GM23248 (cell line): ENCODE measurements at regions not wholly inside any gene's neighbourhood (a gene's known extent, or its start where the extent isn't known, plus 50 kb on each side); places are given as distances from the start of the nearest gene placed in this dataset.

Experiments used
- DNase-seq: peaks from one replicate; pipeline ENCODE4 v3.0.0-alpha.2; 2015
- H2AFZ ChIP-seq: fragments of 200-600 bp; sonication (generic); 2 replicates; pipeline ENCODE4 v1.6.1; 2016; ENCODE audit warnings: antibody characterized with exemption
- H3F3A ChIP-seq: fragments of 200-600 bp; sonication (generic); 2 replicates; pipeline ENCODE4 v1.6.1; 2016; ENCODE audit warnings: mild to moderate bottlenecking, antibody characterized with exemption, mixed run types; ENCODE audit not compliant: insufficient read depth
- H3K27ac ChIP-seq: fragments of 200-600 bp; sonication (generic); 2 replicates; pipeline ENCODE4 v1.5.1; 2016; ENCODE audit warnings: mild to moderate bottlenecking
- H3K27me3 ChIP-seq: fragments of 200-600 bp; sonication (generic); replicated peaks from 2 replicates; pipeline ENCODE4 v1.6.1; 2016; ENCODE audit warnings: mild to moderate bottlenecking; ENCODE audit not compliant: insufficient read depth
- H3K36me3 ChIP-seq: fragments of 200-600 bp; sonication (generic); 2 replicates; pipeline ENCODE4 v1.6.1; 2016; ENCODE audit warnings: low read depth, mild to moderate bottlenecking
- H3K4me1 ChIP-seq: fragments of 200-600 bp; sonication (generic); 2 replicates; pipeline ENCODE4 v1.6.1; 2016; ENCODE audit warnings: mild to moderate bottlenecking; ENCODE audit not compliant: insufficient read depth
- H3K4me2 ChIP-seq: fragments of 200-600 bp; sonication (generic); one replicate; pipeline ENCODE4 v1.6.1; 2016; ENCODE audit warnings: mild to moderate bottlenecking; ENCODE audit not compliant: unreplicated experiment
- H3K4me3 ChIP-seq: fragments of 200-600 bp; sonication (generic); 2 replicates; pipeline ENCODE4 v1.5.1; 2016; ENCODE audit warnings: mild to moderate bottlenecking
- H3K79me2 ChIP-seq: fragments of 200-600 bp; sonication (generic); 2 replicates; pipeline ENCODE4 v1.6.1; 2016; ENCODE audit warnings: mild to moderate bottlenecking; ENCODE audit not compliant: insufficient read depth
- H3K9ac ChIP-seq: fragments of 200-600 bp; sonication (generic); 2 replicates; pipeline ENCODE4 v1.6.1; 2016; ENCODE audit warnings: mild to moderate bottlenecking
- H3K9me2 ChIP-seq: fragments of 200-600 bp; sonication (generic); 2 replicates; pipeline ENCODE4 v1.6.1; 2016; ENCODE audit warnings: mixed run types, mild to moderate bottlenecking, moderate library complexity; ENCODE audit not compliant: insufficient read depth
- H3K9me3 ChIP-seq: fragments of 200-600 bp; sonication (generic); one replicate; pipeline ENCODE4 v1.6.1; 2017; ENCODE audit warnings: low read depth
- H4K20me1 ChIP-seq: fragments of 200-600 bp; sonication (generic); 2 replicates; pipeline ENCODE4 v1.6.0; 2016; ENCODE audit not compliant: insufficient read depth
- EZH2 ChIP-seq: fragments of 200-600 bp; sonication (generic); IDR thresholded peaks from 2 replicates; pipeline ENCODE4 v1.6.1; 2018; ENCODE audit warnings: antibody characterized with exemption, mild to moderate bottlenecking; ENCODE audit not compliant: insufficient read depth, poor library complexity, severe bottlenecking
- EZH2phosphoT487 ChIP-seq: fragments of 200-600 bp; sonication (generic); IDR thresholded peaks from 2 replicates; pipeline ENCODE4 v1.6.1; 2018; ENCODE audit warnings: antibody characterized with exemption, moderate library complexity, mild to moderate bottlenecking, low read depth; ENCODE audit not compliant: insufficient read depth
- WGBS, 2 experiments: methylation state at CpG; one replicate each; pipeline ENCODE4 v1.1.6; 2015 to 2017; ENCODE audit warnings: low lambda C conversion rate in 2 of 2, low coverage in 1 of 2; ENCODE audit errors: missing lambda C conversion rate in 2 of 2; 5-methylcytosine and 5-hydroxymethylcytosine counted together
- in situ Hi-C: fragments of 300-500 bp; cut with MboI; formaldehyde crosslinking; loops from 2 replicates; pipeline ENCODE4 v1.15.0; 2020

DNA sequence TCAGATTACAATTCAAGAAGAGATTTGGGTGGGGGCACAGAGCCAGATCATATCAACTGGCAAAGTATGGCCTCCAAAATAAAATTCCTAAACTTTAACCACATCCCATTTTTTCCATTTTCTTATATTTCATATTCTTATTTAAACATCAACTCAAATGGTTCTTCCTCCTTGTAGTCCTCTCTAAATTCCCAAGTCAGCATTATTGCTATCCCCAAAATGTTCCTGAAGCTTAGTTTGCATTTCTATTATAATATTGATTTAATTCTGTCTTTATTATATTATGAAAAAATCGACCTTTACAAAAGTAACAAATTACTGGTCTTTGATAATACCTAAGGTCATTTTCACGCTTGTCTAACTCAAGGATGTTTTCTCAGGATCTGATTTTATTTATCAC, 67.5 kb downstream of the NPY1R start:
- no peak overlapping the region for H3K27ac ChIP-seq
- 5 to 7% methylated on average over 2 of the region's 2 CpGs for WGBS, 2 experiments

DNA sequence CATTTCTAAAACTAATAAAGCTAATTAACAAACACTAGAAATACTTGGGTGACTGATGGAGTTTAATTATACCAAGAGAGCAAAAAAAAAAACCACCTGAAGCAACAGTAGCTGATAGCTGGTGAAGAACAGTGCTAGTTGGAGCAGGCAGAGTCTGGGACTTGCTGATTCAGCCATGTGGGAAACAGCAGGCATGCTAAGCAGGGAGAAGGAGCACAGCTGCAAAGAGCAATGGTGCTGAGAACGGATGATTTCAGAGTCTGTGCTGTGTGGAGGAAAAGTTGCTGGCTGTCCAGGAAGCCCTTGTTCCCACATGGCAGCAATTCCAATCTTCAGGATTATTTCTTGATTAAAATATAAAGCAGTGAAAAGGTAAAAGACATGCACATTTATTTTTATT, 68.8 kb downstream of the NPY1R start:
- H2AFZ ChIP-seq: no peak overlapping the region
- 0 to 9% methylated on average over 1 of the region's 1 CpG for WGBS, 2 experiments
- no peak overlapping the region for H3K27ac ChIP-seq
- TF ChIP-seq EZH2phosphoT487: no peak
- no peak for TF ChIP-seq EZH2
- H3K9me2 ChIP-seq: no peaks in the 10 kb centered on the region
- DNase-seq: no peak
- H3K27me3 ChIP-seq: no peaks in the 10 kb centered on the region
- no peak overlapping the region for H3K4me3 ChIP-seq
- H3K4me1 ChIP-seq: no peaks in the 10 kb centered on the region
- H3K9ac ChIP-seq: no peak overlapping the region
- in situ Hi-C loops: no loop called here
- no peaks in the 10 kb centered on the region for H3K79me2 ChIP-seq
- no peaks in the 10 kb centered on the region for H3K36me3 ChIP-seq
- no peaks in the 10 kb centered on the region for H3K9me3 ChIP-seq
- H3F3A ChIP-seq: no peaks in the 10 kb centered on the region
- H4K20me1 ChIP-seq: no peaks in the 10 kb centered on the region
- no peak overlapping the region for H3K4me2 ChIP-seq

More for the DNA sequence above, 67.5 kb downstream of the NPY1R start:
- in situ Hi-C loops: no loop called here
- H3K9ac ChIP-seq: no peak overlapping the region
- no peaks in the 10 kb centered on the region for H3K27me3 ChIP-seq
- H2AFZ ChIP-seq: no peak overlapping the region
- TF ChIP-seq EZH2 (no peak), EZH2phosphoT487 (no peak)
- H3K36me3 ChIP-seq: no peaks in the 10 kb centered on the region
- no peaks in the 10 kb centered on the region for H3K9me3 ChIP-seq
- H3K4me2 ChIP-seq: no peak overlapping the region
- no peak overlapping the region for H3K4me3 ChIP-seq
- no peaks in the 10 kb centered on the region for H3K9me2 ChIP-seq
- no peaks in the 10 kb centered on the region for H4K20me1 ChIP-seq
- no peaks in the 10 kb centered on the region for H3F3A ChIP-seq
- H3K79me2 ChIP-seq: no peaks in the 10 kb centered on the region
- H3K4me1 ChIP-seq: no peaks in the 10 kb centered on the region
- DNase-seq: no peak

DNA sequence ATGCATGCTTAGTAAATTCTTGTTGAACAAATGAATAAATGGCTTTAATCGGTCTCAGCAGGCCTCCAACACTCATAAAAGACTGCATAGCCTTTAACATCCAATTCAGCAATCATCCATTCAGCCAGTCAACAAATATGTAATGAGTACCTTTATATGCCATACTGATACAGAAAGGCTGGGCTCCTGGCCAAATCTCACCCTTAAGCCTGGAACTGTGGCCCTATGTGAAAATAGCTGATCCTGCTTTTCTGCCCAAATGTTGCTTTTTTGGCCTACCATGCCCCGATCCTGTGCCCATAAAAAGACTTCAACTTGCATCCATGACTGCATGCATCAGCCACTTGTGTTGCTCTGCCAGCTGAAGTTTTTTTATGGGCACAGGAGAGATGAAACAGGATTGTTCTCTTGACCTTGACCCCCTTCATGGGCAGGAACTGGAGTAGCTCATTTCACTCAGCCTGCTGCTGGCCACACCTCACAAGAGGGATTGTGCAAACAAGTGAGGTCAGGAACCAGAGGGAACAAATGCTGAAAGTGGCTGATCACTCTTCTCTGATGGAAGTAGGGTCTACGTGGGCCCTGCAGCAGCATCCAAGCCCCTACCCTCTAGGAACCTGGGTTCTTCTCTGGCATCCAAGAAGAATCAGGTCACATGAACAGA, 75.6 kb downstream of the NPY1R start:
- Histone ChIP-seq H4K20me1 (no peaks in the 10 kb centered on the region), H3K79me2 (no peaks in the 10 kb centered on the region), H3K36me3 (no peaks in the 10 kb centered on the region), H3K9ac (no peak overlapping the region), H3K4me1 (no peaks in the 10 kb centered on the region), H3K4me2 (no peak overlapping the region), H3F3A (no peaks in the 10 kb centered on the region), H2AFZ (no peak overlapping the region), H3K9me2 (no peaks in the 10 kb centered on the region), H3K27ac (no peak overlapping the region), H3K27me3 (no peaks in the 10 kb centered on the region), H3K4me3 (no peak overlapping the region), H3K9me3 (no peaks in the 10 kb centered on the region)
- TF ChIP-seq EZH2 (no peak), EZH2phosphoT487 (no peak)
- 9 to 18% methylated on average over 3 of the region's 3 CpGs for WGBS, 2 experiments
- in situ Hi-C loops: no loop called here
- no peak for DNase-seq

DNA sequence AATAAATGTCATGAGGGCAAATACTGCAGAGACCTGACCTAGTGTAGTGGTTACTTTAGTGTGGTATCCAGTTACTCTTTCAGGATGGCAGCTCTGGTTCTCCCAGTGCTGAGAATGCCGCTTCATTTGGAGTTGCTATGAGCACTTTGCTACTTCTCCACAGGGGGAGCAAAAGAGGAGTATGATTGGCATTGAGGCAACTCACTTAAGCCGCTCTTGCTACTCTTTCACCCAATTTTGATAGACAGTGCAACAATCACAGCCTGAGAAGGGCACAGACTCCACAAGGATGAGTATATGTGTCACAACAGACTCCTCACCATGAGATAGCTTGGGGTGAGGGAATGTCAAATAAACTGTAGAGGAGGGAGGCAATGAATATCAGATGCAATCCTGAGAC, 81.2 kb downstream of the NPY1R start:
- Histone ChIP-seq H3K27me3 (no peaks in the 10 kb centered on the region), H3K36me3 (no peaks in the 10 kb centered on the region), H3K79me2 (no peaks in the 10 kb centered on the region), H4K20me1 (no peaks in the 10 kb centered on the region), H3F3A (no peaks in the 10 kb centered on the region), H3K4me3 (no peak overlapping the region), H3K9me3 (no peaks in the 10 kb centered on the region), H2AFZ (no peak overlapping the region), H3K4me1 (no peaks in the 10 kb centered on the region), H3K27ac (no peak overlapping the region), H3K4me2 (no peak overlapping the region), H3K9me2 (no peaks in the 10 kb centered on the region), H3K9ac (no peak overlapping the region)
- WGBS, 2 experiments: 4 to 11% methylated on average over 2 of the region's 2 CpGs
- peak; percentile 1 for DNase-seq
- TF ChIP-seq EZH2: no peak
- in situ Hi-C loops: no loop called here

DNA sequence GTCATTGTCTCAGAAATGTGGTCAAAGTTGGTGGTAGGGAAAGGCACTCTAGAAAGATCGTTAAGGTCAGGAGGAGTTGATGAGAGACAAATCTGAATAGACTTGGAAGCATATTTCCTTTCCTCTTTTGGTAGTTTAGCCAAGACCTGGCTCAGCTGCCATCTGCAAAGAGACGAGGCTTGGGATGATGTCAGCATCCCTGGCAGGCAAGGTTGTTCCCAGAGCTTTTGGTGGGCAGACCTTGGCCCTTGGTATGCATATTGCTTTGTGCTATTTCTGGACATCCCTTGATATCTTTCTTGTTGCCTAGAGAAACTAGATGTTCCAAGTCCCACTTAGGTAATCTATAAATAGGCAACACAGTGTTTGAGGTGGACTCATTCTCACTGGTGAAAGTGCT, 82.4 kb upstream of the NAF1 start:
- H3K9ac ChIP-seq: no peak overlapping the region
- no peaks in the 10 kb centered on the region for H3K9me3 ChIP-seq
- no peak overlapping the region for H3K4me3 ChIP-seq
- H4K20me1 ChIP-seq: no peaks in the 10 kb centered on the region
- no peaks in the 10 kb centered on the region for H3K4me1 ChIP-seq
- H3F3A ChIP-seq: no peaks in the 10 kb centered on the region
- H3K79me2 ChIP-seq: no peaks in the 10 kb centered on the region
- no peak overlapping the region for H2AFZ ChIP-seq
- no peaks in the 10 kb centered on the region for H3K36me3 ChIP-seq
- in situ Hi-C loops: no loop called here
- no peak for DNase-seq
- no peaks in the 10 kb centered on the region for H3K9me2 ChIP-seq
- H3K27ac ChIP-seq: no peak overlapping the region
- 4 to 8% methylated on average over 2 of the region's 2 CpGs for WGBS, 2 experiments
- H3K27me3 ChIP-seq: no peaks in the 10 kb centered on the region
- TF ChIP-seq EZH2 (no peak), EZH2phosphoT487 (no peak)
- no peak overlapping the region for H3K4me2 ChIP-seq
